NB4 (cell line): ENCODE measurements at regions not wholly inside any gene's neighbourhood (a gene's known extent, or its start where the extent isn't known, plus 50 kb on each side); places are given as distances from the start of the nearest gene placed in this dataset.

Experiments used
- CTCF ChIP-seq: IDR thresholded peaks from one replicate; pipeline ENCODE4 v1.5.1; 2012; ENCODE audit warnings: low read depth, low read length
- POLR2A ChIP-seq: IDR thresholded peaks from 2 replicates; pipeline ENCODE4 v1.6.1; 2011; ENCODE audit warnings: mild to moderate bottlenecking; ENCODE audit not compliant: insufficient read length; ENCODE audit errors: extremely low read depth

- no peak for TF ChIP-seq POLR2A
- no peak for TF ChIP-seq CTCF
Measured at GRCh38 chr2:128549646-128550260, 231.1 kb upstream of the HS6ST1 start.
